ENCODE measurements at regions not wholly inside any gene's neighbourhood (a gene's known extent, or its start where the extent isn't known, plus 50 kb on each side); places are given as distances from the start of the nearest gene placed in this dataset.

- Histone ChIP-seq H3K4me2 (ENCODE audit: low read depth, low read length) (no peak overlapping the region), H4K8ac (ENCODE audit: low read depth in 2 of 2, low read length in 2 of 2) (no peak overlapping the region), H4K91ac (ENCODE audit: insufficient read depth, low read depth, low read length) (no peak overlapping the region), H4K5ac (ENCODE audit: low read depth, low read length) (no peak overlapping the region), H3K4me1 (ENCODE audit: control insufficient read depth, insufficient read depth, low read length) (no peaks in the 10 kb centered on the region), H3K9me1 (ENCODE audit: insufficient read depth, low read length) (no peaks in the 10 kb centered on the region), H2BK15ac (ENCODE audit: low read depth, low read length) (no peak overlapping the region), H3K23ac (ENCODE audit: low read depth, low read length) (no peak overlapping the region), H3K27ac (ENCODE audit: insufficient read depth, low read length) (no peak overlapping the region), H2BK5ac (ENCODE audit: low read depth, low read length, poor library complexity, severe bottlenecking) (no peak overlapping the region), H2BK20ac (ENCODE audit: low read depth, low read length) (no peak overlapping the region), H3K14ac (replicated peaks; ENCODE audit: low read depth, low read length) (no peak overlapping the region), H4K20me1 (ENCODE audit: insufficient read depth, low read length) (no peaks in the 10 kb centered on the region), H3K9me3 (ENCODE audit: control insufficient read depth, insufficient read depth, low read length) (0 out of 2 replicates have a peak, but pooled peaks cover 2% of the 10 kb centered on the region), H3K36me3 (ENCODE audit: control insufficient read depth, insufficient read depth, low read length) (no peaks in the 10 kb centered on the region), H3K9ac (ENCODE audit: low read depth, low read length) (no peak overlapping the region), H3K56ac (ENCODE audit: extremely low read depth, insufficient read depth, low read length) (no peak overlapping the region), H2BK120ac (ENCODE audit: low read depth, low read length) (no peak overlapping the region), H3K79me1 (ENCODE audit: low read depth in 1 of 2, low read length in 2 of 2) (no peaks in the 10 kb centered on the region), H3K27me3 (ENCODE audit: control insufficient read depth, insufficient read depth, low read length) (no peaks in the 10 kb centered on the region), H2AK5ac (ENCODE audit: low read depth, low read length) (no peak overlapping the region), H3K18ac (ENCODE audit: low read depth, low read length) (no peak overlapping the region), H2AFZ (replicated peaks; ENCODE audit: low read length, poor library complexity) (no peak overlapping the region), H3K4me3 (ENCODE audit: insufficient read depth, low read depth, low read length) (no peak overlapping the region), H2AK9ac (replicated peaks; ENCODE audit: low read depth, low read length, poor library complexity) (no peak overlapping the region), H3K4ac (ENCODE audit: low read depth, low read length) (no peak overlapping the region)
- dilution Hi-C loops (cut with HindIII; ENCODE audit: low sequenced_read_pairs, unreplicated experiment) (no loop called here), intact Hi-C loops (cut with micrococcal nuclease) (no loop called here), in situ Hi-C loops (cut with MboI; ENCODE audit: low sequenced_read_pairs) (no loop called here)
- ChIA-PET POLR2A (ENCODE audit: unreplicated experiment) (no interaction called here), CTCF (interaction anchor here (1.1 kb wide), 1 partner anchor 21 kb away, joined by 3 read pairs; no protein-coding TSS in a partner anchor)
- ATAC-seq (ENCODE audit: low read depth) (no peak), DNase-seq (no peak)
- BruUV-seq (replicated peaks), result no TSS peak
- TF ChIP-seq BHLHE40 (IDR thresholded peaks at IDR 0.05; ENCODE audit: low read depth, low read length), result no peak
- no peak for TF ChIP-seq RAD21 (IDR thresholded peaks at IDR 0.05; ENCODE audit: low read length)
- TF ChIP-seq MAFK (IDR thresholded peaks at IDR 0.05; ENCODE audit: low read depth, low read length), result 0 out of 2 replicates have a peak, but pooled peaks have one; percentile 7
- TF ChIP-seq, protein P1, sequence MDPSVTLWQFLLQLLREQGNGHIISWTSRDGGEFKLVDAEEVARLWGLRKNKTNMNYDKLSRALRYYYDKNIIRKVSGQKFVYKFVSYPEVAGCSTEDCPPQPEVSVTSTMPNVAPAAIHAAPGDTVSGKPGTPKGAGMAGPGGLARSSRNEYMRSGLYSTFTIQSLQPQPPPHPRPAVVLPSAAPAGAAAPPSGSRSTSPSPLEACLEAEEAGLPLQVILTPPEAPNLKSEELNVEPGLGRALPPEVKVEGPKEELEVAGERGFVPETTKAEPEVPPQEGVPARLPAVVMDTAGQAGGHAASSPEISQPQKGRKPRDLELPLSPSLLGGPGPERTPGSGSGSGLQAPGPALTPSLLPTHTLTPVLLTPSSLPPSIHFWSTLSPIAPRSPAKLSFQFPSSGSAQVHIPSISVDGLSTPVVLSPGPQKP (IDR thresholded peaks at IDR 0.05; ENCODE audit: borderline replicate concordance, low read depth, low read length), result no peak
- no peak for TF ChIP-seq POLR2A (IDR thresholded peaks at IDR 0.05; ENCODE audit: low read depth, low read length)
- no peak for TF ChIP-seq FOS (IDR thresholded peaks at IDR 0.05; ENCODE audit: low read depth, low read length)
- TF ChIP-seq CTCF (conservative IDR thresholded peaks at IDR 0.05; ENCODE audit: low read depth, low read length), result no peak
- no peak for TF ChIP-seq RFX5 (IDR thresholded peaks at IDR 0.05; ENCODE audit: low read depth, low read length)
These were observed 143.0 kb upstream of the TSHZ2 start for GRCh38 chr20:52829111-52829510.

Measured in IMR-90 (cell line).